ENCODE measurements at regions not wholly inside any gene's neighbourhood (a gene's known extent, or its start where the extent isn't known, plus 50 kb on each side); places are given as distances from the start of the nearest gene placed in this dataset.
"Not testable (repeated sequence)": the region's sequence is repeated elsewhere in the genome, so short reads cannot be mapped to it uniquely, and the experiment has no call there.

- DNase-seq = no peak
Observed at GRCh38 chr2:16210841-16211240, 270.5 kb downstream of the MYCN start.

- DNase-seq = no peak
Observed at GRCh38 chr2:16209799-16210198, 269.4 kb downstream of the MYCN start.

- no peak for DNase-seq
Observed at GRCh38 chr2:16208921-16209320, 268.6 kb downstream of the MYCN start.

GRCh38 chr2:16208241-16208797 lies 268.0 kb downstream of the MYCN start:
- DNase-seq = no peak

- no peak for DNase-seq
Observed at GRCh38 chr2:16207611-16208010, 267.3 kb downstream of the MYCN start.

GRCh38 chr2:16207151-16207550 lies 266.8 kb downstream of the MYCN start:
- no peak for DNase-seq

- no peak for DNase-seq
Observed at GRCh38 chr2:16206191-16206944, 266.0 kb downstream of the MYCN start.

- DNase-seq = no peak
Observed at GRCh38 chr2:16205631-16206030, 265.3 kb downstream of the MYCN start.

GRCh38 chr2:16204886-16205620 lies 264.7 kb downstream of the MYCN start:
- no peak for DNase-seq

- no peak for DNase-seq
Observed at GRCh38 chr2:16204251-16204650, 263.9 kb downstream of the MYCN start.

- DNase-seq = no peak
Observed at GRCh38 chr2:16203691-16204090, 263.3 kb downstream of the MYCN start.

- DNase-seq = no peak
Observed at GRCh38 chr2:16203069-16203468, 262.7 kb downstream of the MYCN start.

GRCh38 chr2:16202266-16203020 lies 262.1 kb downstream of the MYCN start:
- no peak for DNase-seq

GRCh38 chr2:16201848-16202247 lies 261.5 kb downstream of the MYCN start:
- no peak for DNase-seq

GRCh38 chr2:16200554-16201193 lies 260.3 kb downstream of the MYCN start:
- DNase-seq = no peak

- no peak for DNase-seq
Observed at GRCh38 chr2:16199882-16200553, 259.7 kb downstream of the MYCN start.

- not testable (repeated sequence) for DNase-seq
Observed at GRCh38 chr2:16199241-16199640, 258.9 kb downstream of the MYCN start.

- DNase-seq = no peak
Observed at GRCh38 chr2:16198166-16198912, 258.0 kb downstream of the MYCN start.

- no peak for DNase-seq
Observed at GRCh38 chr2:16197504-16198147, 257.3 kb downstream of the MYCN start.

GRCh38 chr2:16196687-16197503 lies 256.5 kb downstream of the MYCN start:
- DNase-seq = no peak
